HG03060 (cell line): ENCODE measurements at regions not wholly inside any gene's neighbourhood (a gene's known extent, or its start where the extent isn't known, plus 50 kb on each side); places are given as distances from the start of the nearest gene placed in this dataset.
"Not testable (repeated sequence)": the region's sequence is repeated elsewhere in the genome, so short reads cannot be mapped to it uniquely, and the experiment has no call there.

ENCODE experiments used
- ATAC-seq: cut with Tn5 transposase; IDR thresholded peaks from one replicate; pipeline ENCODE4 v1.9.1; 2021; ENCODE audit warnings: low read depth, moderate number of reproducible peaks; ENCODE audit not compliant: unreplicated experiment

GRCh38 chr13:90934741-90935140 lies 412.7 kb upstream of the MIR17HG start:
- ATAC-seq: no peak

DNA sequence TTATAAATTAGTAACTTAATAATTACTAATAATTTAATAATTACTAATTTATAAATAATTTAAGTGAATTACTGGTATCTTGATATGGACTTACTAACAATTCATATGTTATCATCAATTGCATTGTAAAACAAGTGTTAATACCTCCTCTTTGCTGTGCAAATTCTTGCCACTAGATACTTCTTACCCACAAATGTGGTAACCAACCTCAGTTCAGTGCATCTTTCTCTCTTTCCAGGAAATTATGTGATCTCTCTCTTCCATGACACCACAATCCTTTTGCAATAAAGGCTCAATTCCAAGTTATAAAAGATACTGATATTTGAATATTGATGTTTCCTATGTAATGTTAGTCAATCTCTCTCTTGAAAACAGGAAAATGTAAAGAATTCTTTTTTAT lies 408.6 kb upstream of the MIR17HG start:
- ATAC-seq: no peak

- no peak for ATAC-seq
Observed at GRCh38 chr13:90943946-90944345, 403.5 kb upstream of the MIR17HG start.

DNA sequence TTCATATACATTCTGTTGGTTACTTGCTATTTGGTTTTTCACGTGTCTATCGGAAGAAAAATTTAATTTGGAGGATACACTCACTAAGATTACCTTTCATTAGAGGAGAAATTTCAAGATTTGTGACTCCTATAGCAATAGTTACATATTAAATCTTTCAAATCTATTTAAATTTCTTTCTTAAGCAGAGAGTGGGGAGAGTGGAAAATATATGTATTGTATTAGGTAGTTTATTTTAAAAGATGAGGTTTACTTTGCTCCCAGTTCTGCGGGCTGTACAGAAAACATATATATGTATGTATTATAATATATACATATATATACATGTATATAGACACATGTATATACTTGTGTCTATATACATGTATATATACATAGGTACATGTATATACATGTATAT lies 402.3 kb upstream of the MIR17HG start:
- not testable (repeated sequence) for ATAC-seq

DNA sequence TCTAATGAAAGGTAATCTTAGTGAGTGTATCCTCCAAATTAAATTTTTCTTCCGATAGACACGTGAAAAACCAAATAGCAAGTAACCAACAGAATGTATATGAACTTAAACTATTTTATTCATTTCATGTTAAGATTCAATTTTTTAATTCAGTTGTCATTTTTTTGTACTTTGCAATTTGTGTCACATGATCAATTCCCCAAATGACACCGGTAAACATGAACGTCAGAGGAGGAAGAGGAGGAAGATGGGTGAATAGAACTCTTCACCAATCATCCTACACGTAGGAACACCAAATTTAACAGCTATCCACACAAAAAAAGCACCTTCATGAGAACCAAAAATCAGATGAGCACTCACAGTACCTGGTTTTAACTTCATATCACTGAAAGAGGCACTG lies 401.4 kb upstream of the MIR17HG start:
- not testable (repeated sequence) for ATAC-seq

DNA sequence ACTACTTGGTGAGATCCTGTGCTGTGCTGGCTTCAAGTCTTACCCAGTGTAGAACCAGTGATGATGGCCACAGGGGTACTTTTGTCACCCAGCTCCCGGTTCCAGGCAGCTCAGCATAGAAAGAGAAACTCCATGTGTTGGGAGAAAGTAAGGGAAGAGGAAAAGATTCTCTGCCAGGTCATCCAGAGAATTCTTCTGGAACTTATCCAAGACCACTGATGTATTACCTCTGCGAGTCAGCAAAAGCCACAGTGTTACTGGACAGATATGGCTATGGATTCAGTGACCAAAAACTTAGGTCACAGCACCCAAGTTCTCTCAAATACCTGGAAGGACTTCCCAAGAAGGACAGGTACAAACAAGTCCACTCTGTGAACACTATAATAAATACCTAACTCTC lies 399.5 kb upstream of the MIR17HG start:
- no peak for ATAC-seq

DNA sequence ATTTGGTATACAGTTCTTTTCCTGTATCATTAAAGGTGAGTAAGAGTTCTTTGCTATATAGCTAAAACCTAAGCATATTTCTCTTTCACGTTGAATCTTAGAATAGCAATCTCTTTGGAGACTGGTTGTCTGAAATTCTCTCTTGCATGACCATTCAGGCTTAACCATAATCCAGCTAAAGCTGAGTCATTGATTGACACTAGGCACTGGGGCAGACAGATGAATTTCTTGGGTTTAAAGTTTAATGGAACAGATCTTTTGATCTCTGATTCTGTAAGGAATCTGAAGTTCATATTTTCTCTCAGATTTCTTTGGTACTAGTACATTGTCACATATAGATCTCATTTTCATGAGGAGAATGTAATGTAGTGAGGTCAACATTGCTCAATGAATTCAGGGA lies 397.3 kb upstream of the MIR17HG start:
- ATAC-seq: no peak

GRCh38 chr13:90951663-90952062 lies 395.8 kb upstream of the MIR17HG start:
- no peak for ATAC-seq

GRCh38 chr13:90952326-90952725 lies 395.2 kb upstream of the MIR17HG start:
- no peak for ATAC-seq

GRCh38 chr13:90954605-90955195 lies 392.8 kb upstream of the MIR17HG start:
- no peak for ATAC-seq

DNA sequence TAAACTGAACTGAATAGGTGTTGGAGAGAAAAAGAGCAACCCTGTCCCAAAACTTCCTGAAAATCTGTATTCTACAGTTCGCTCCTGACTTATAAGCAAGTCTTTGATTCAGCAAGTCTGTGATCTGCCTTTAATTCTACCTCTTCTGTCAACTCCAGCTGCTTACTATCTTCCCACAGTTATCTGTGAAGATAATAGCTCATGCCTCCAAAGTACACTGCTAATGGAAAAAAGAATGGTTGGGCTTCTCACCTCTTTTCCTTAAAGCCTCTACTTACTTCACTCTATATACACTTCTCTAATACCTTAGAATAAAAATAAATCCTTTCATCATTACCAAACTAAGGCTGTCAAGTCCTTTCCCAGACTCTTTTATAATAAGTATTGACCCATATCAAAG lies 391.5 kb upstream of the MIR17HG start:
- ATAC-seq: no peak

GRCh38 chr13:90958866-90959265 lies 388.6 kb upstream of the MIR17HG start:
- no peak for ATAC-seq

DNA sequence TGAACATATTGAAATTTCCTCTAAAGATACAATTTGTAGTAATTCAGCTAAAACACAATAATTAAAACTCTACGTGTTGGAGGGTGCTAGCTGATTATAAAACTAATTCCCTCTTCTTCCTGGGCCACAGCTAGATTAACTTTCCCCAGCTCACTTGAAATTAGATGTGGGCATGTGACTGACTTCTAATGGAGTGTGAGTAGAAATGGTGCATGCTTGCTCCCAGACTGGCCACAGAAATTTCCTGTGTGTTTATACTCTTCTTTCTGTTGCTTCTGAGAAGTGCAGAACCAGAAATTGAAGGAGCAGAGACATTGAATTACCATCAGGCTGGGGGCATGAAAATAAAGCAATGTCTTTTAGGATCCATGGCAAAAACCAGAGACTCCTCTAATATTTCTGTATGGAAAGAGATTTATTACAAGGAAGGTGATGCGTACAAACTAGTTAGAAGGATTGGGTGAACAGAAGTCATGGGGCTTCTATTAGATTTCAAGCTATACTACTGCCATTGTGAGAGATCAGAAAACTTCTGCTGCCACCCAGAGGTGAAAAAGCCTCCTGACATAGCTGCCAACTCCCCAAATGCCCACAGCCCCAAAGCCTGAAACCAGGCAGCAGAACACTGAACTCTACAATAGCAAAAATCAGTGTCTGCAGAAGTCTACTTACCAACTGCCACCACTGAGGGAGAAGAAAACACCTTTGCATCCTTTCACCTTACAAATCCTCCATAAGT lies 379.2 kb upstream of the MIR17HG start:
- no peak for ATAC-seq

- no peak for ATAC-seq
Observed at GRCh38 chr13:90974249-90974975, 373.1 kb upstream of the MIR17HG start.

- ATAC-seq: no peak
Observed at GRCh38 chr13:90979059-90979458, 368.4 kb upstream of the MIR17HG start.

GRCh38 chr13:90984756-90985155 lies 362.7 kb upstream of the MIR17HG start:
- no peak for ATAC-seq

DNA sequence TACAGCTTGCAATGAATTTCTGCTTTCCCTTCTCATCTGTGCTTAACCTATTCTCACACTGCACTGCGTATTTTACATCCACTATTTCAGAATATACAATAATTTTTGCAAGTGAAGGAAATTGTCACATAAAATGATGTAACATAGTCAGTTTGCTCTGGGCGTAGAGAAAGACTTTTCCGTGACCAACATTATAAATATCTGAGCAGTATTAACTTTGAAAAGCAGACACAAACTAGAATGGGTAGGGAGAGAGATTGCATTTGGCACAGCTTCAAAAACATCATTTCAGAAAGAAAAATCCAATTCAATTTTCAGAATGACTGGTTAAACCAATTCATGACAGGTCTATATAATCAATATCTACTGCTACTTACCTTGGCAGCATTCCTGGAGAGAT lies 352.5 kb upstream of the MIR17HG start:
- no peak for ATAC-seq

- ATAC-seq: no peak
Observed at GRCh38 chr13:90995614-90996013, 351.9 kb upstream of the MIR17HG start.

GRCh38 chr13:90997951-90998350 lies 349.5 kb upstream of the MIR17HG start:
- no peak for ATAC-seq

DNA sequence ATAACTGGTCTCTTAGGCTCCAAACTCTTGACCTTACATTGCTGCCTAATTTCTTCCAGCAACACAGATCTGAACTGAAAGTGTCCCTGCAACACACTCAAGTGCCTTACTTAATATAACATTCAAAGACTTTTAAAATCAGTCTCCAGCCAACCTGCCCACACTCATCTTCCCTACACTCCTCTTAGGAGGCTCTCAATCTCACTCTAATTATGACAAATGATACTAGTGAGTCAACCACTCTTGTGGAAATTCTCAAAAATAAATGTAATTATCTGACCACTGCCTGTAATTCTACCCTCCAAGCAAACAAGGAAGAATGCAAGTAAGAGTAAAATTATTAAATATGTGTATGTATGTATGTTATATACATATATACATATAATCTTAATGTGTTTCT lies 348.1 kb upstream of the MIR17HG start:
- ATAC-seq: no peak

- ATAC-seq: no peak
Observed at GRCh38 chr13:91001371-91001770, 346.1 kb upstream of the MIR17HG start.

GRCh38 chr13:91014696-91015095 lies 332.8 kb upstream of the MIR17HG start:
- ATAC-seq: no peak
